Uterus (tissue), 2 donors: ENCODE measurements at regions not wholly inside any gene's neighbourhood (a gene's known extent, or its start where the extent isn't known, plus 50 kb on each side); places are given as distances from the start of the nearest gene placed in this dataset.

ENCODE experiments used
- CTCF ChIP-seq, 4 experiments: fragments of 200-600 bp in 2 of 4; fragments of 450-650 bp in 2 of 4; sonication (generic) in 2 of 4; IDR thresholded peaks; one replicate each; pipeline ENCODE4 v1.5.1; 2016 to 2019; ENCODE audit warnings: antibody characterized with exemption in 4 of 4, mild to moderate bottlenecking in 2 of 4, moderate library complexity in 1 of 4
- POLR2A ChIP-seq, 2 donors: fragments of 450-650 bp; IDR thresholded peaks; one replicate each; pipeline ENCODE4 v1.6.1; 2016; ENCODE audit warnings: antibody characterized with exemption in 2 of 2, mild to moderate bottlenecking in 1 of 2, moderate library complexity in 1 of 2

- TF ChIP-seq POLR2A (IDR thresholded peaks at IDR 0.05) (no peak), CTCF (IDR thresholded peaks at IDR 0.05) (no peak)
Measured at GRCh38 chr1:168480997-168481396, 62.8 kb downstream of the XCL2 start.
